K562 (cell line): ENCODE measurements at regions not wholly inside any gene's neighbourhood (a gene's known extent, or its start where the extent isn't known, plus 50 kb on each side); places are given as distances from the start of the nearest gene placed in this dataset.

ENCODE experiments used
- CBFA2T2 ChIP-seq: fragments of 450-650 bp; conservative IDR thresholded peaks from 2 replicates; pipeline ENCODE4 v1.6.1; 2017; ENCODE audit warnings: mild to moderate bottlenecking
- DPF2 ChIP-seq: fragments of 450-650 bp; IDR thresholded peaks from 2 replicates; pipeline ENCODE4 v1.6.1; 2016
- HMGN3 ChIP-seq: IDR thresholded peaks from 2 replicates; pipeline ENCODE4 v1.6.1; 2011; ENCODE audit warnings: borderline replicate concordance, low read depth, mild to moderate bottlenecking, mixed read lengths, low read length; ENCODE audit not compliant: insufficient read length; ENCODE audit errors: extremely low read depth
- JUN ChIP-seq, 2 experiments: sonication (generic) in 1 of 2; formaldehyde crosslinking in 1 of 2; IDR thresholded peaks; 2 replicates each; pipeline versions ENCODE4 v1.6.1 to v1.8.0; 2012 to 2022; ENCODE audit warnings: borderline replicate concordance in 2 of 2, mild to moderate bottlenecking in 2 of 2, improper control_type of control experiment in 1 of 2, low read depth in 1 of 2, low read length in 1 of 2, missing genetic modification reagents in 1 of 2
- MXD1 ChIP-seq: fragments of 250-450 bp; sonication (Bioruptor Pico); IDR thresholded peaks from 2 replicates; pipeline ENCODE4 v1.8.0; 2021; ENCODE audit warnings: borderline replicate concordance, mild to moderate bottlenecking, moderate library complexity; ENCODE audit not compliant: poor library complexity, severe bottlenecking
- NFIC ChIP-seq: fragments of 450-650 bp; IDR thresholded peaks from 2 replicates; pipeline ENCODE4 v1.6.1; 2017; ENCODE audit warnings: mild to moderate bottlenecking, inconsistent platforms
- PRDM10 ChIP-seq: fragments of 450-650 bp; IDR thresholded peaks from 2 replicates; pipeline ENCODE4 v1.6.1; 2018; ENCODE audit not compliant: partially characterized antibody
- RBFOX2 ChIP-seq: fragments of 200-400 bp; formaldehyde crosslinking; IDR thresholded peaks from 2 replicates; pipeline ENCODE4 v1.6.1; 2017; ENCODE audit warnings: low read depth, mild to moderate bottlenecking, low read length, moderate library complexity
- RBM25 ChIP-seq: fragments of 200-400 bp; formaldehyde crosslinking; IDR thresholded peaks from 2 replicates; pipeline ENCODE4 v1.6.1; 2018; ENCODE audit warnings: low read length, low read depth, moderate library complexity; ENCODE audit not compliant: severe bottlenecking
- SIRT6 ChIP-seq: IDR thresholded peaks from one replicate; pipeline ENCODE4 v1.6.1; 2012; ENCODE audit warnings: low read depth, mild to moderate bottlenecking, control low read depth, inconsistent platforms, low read length, moderate library complexity
- SMARCA4 ChIP-seq: fragments of 450-650 bp; IDR thresholded peaks from 2 replicates; pipeline ENCODE4 v1.6.1; 2016
- TFAP4 ChIP-seq: sonication (generic); formaldehyde crosslinking; IDR thresholded peaks from 2 replicates; pipeline ENCODE4 v1.8.0; 2022; ENCODE audit warnings: missing genetic modification reagents, mild to moderate bottlenecking, moderate library complexity, borderline replicate concordance
- TGIF2 ChIP-seq: sonication (generic); formaldehyde crosslinking; IDR thresholded peaks from 2 replicates; pipeline ENCODE4 v1.8.1; 2022; ENCODE audit warnings: mild to moderate bottlenecking, missing genetic modification reagents, moderate library complexity
- THAP12 ChIP-seq: fragments of 250-450 bp; sonication (Bioruptor Pico); IDR thresholded peaks from 2 replicates; pipeline ENCODE4 v1.9.0; 2021; ENCODE audit warnings: mild to moderate bottlenecking, inconsistent platforms
- VEZF1 ChIP-seq: fragments of 200-800 bp; sonication (Bioruptor generic); IDR thresholded peaks from 2 replicates; pipeline ENCODE4 v1.6.1; 2017; ENCODE audit warnings: missing genetic modification characterization, missing compliant biosample characterization
- YY1 ChIP-seq, 3 experiments: IDR thresholded peaks; 2 replicates each; pipeline ENCODE4 v1.6.1; 2011; ENCODE audit warnings: low read length in 2 of 3, mild to moderate bottlenecking in 2 of 3, moderate library complexity in 2 of 3, borderline replicate concordance in 1 of 3, control low read depth in 1 of 3, low read depth in 1 of 3; ENCODE audit not compliant: insufficient read depth in 3 of 3, insufficient replicate concordance in 2 of 3, control insufficient read depth in 1 of 3, insufficient read length in 1 of 3; ENCODE audit errors: extremely low read depth in 1 of 3

GRCh38 chr12:124512667-124513296 is 54.6 kb downstream of the NCOR2 start (continued):
- TF ChIP-seq RBFOX2 = peak; percentile 45; the same call in 1 of the 2 replicates
- peak; percentile 61 for TF ChIP-seq VEZF1 (CRISPR knock-in tag)
- peak; percentile 53; the same call in 1 of the 2 replicates for TF ChIP-seq TFAP4 (CRISPR knock-in tag)
- peak; percentile 64 for TF ChIP-seq HMGN3
- TF ChIP-seq NFIC = peak; percentile 98
- TF ChIP-seq PRDM10 = peak; percentile 56
- no peak for TF ChIP-seq RBM25
- TF ChIP-seq DPF2 = peak; percentile 90
- no peak for TF ChIP-seq THAP12 (CRISPR knock-in tag)
- TF ChIP-seq YY1 (IDR thresholded peaks at IDR 0.05; ENCODE audit: borderline replicate concordance in 1 of 3, control insufficient read depth in 1 of 3, extremely low read depth in 1 of 3, insufficient read depth in 3 of 3, insufficient read length in 1 of 3, insufficient replicate concordance in 2 of 3, low read depth in 1 of 3, low read length in 2 of 3) = no peak
- TF ChIP-seq MXD1 (CRISPR knock-in tag) = no peak
- no peak for TF ChIP-seq SIRT6
- TF ChIP-seq TGIF2 (CRISPR knock-in tag) = no peak
- no peak for TF ChIP-seq CBFA2T2
- peak; percentile 47; the same call in 1 of the 2 replicates for TF ChIP-seq JUN (IDR thresholded peaks at IDR 0.05; ENCODE audit: borderline replicate concordance, low read depth, low read length)
- 0 out of 2 replicates have a peak, but pooled peaks have one; percentile 69 for TF ChIP-seq JUN (CRISPR knock-in tag; IDR thresholded peaks at IDR 0.05; ENCODE audit: borderline replicate concordance)
- peak; percentile 80 for TF ChIP-seq SMARCA4
